A673 (cell line): ENCODE measurements at regions not wholly inside any gene's neighbourhood (a gene's known extent, or its start where the extent isn't known, plus 50 kb on each side); places are given as distances from the start of the nearest gene placed in this dataset.

Experiments
- BruUV-seq: library from RNA; stranded (reverse); fragments of 400-500 nt; replicated peaks from 2 replicates; lab custom pipeline; 2021; lab: Mats Ljungman, UMichigan
- CTCF ChIA-PET: fragments of 300-600 bp; sonication (Branson Sonifier 250); formaldehyde crosslinking; loops from one replicate; lab custom pipeline; 2022; ENCODE audit warnings: antibody characterized with exemption; lab: Charles Lee
- POLR2A ChIA-PET: fragments of 300-600 bp; sonication (Branson Sonifier 250); formaldehyde crosslinking; loops from one replicate; lab custom pipeline; 2022; ENCODE audit warnings: antibody characterized with exemption; ENCODE audit not compliant: low non-redundant PET; lab: Charles Lee
- DNase-seq: peaks from one replicate; pipeline ENCODE4 v3.0.0-alpha.2; 2015; ENCODE audit warnings: low spot score
- H3K27ac ChIP-seq: fragments of 200-600 bp; sonication (generic); 2 replicates; pipeline ENCODE4 v1.5.1; 2016; ENCODE audit warnings: mixed run types, low read depth, mild to moderate bottlenecking, mixed read lengths, antibody characterized with exemption, low read length; ENCODE audit not compliant: poor library complexity, severe bottlenecking
- H3K27me3 ChIP-seq: fragments of 200-600 bp; sonication (generic); replicated peaks from 2 replicates; pipeline ENCODE4 v1.6.1; 2017; ENCODE audit warnings: mixed run types, low read depth, mild to moderate bottlenecking, mixed read lengths, antibody characterized with exemption, low read length; ENCODE audit not compliant: insufficient read depth, poor library complexity
- H3K36me3 ChIP-seq: fragments of 200-600 bp; sonication (generic); 2 replicates; pipeline ENCODE4 v1.6.1; 2016; ENCODE audit warnings: mixed run types, mild to moderate bottlenecking, mixed read lengths, antibody characterized with exemption, low read length; ENCODE audit not compliant: insufficient read depth, poor library complexity, severe bottlenecking
- H3K4me1 ChIP-seq: fragments of 200-600 bp; sonication (generic); 2 replicates; pipeline ENCODE4 v1.6.1; 2017; ENCODE audit warnings: mixed run types, mild to moderate bottlenecking, mixed read lengths, antibody characterized with exemption, low read length; ENCODE audit not compliant: insufficient read depth, poor library complexity, severe bottlenecking
- H3K4me3 ChIP-seq: fragments of 200-600 bp; sonication (generic); 2 replicates; pipeline ENCODE4 v1.5.1; 2016; ENCODE audit warnings: low read depth, mixed run types, mild to moderate bottlenecking, mixed read lengths, low read length; ENCODE audit not compliant: poor library complexity, severe bottlenecking
- H3K9me3 ChIP-seq: fragments of 200-600 bp; sonication (generic); 2 replicates; pipeline ENCODE4 v1.6.1; 2016; ENCODE audit warnings: mixed run types, low read depth, mild to moderate bottlenecking, mixed read lengths, antibody characterized with exemption, low read length; ENCODE audit not compliant: poor library complexity, severe bottlenecking
- CTCF ChIP-seq: fragments of 300-800, 200-600 bp; sonication (generic); conservative IDR thresholded peaks from 2 replicates; pipeline ENCODE4 v1.5.1; 2017; ENCODE audit warnings: low read depth, mild to moderate bottlenecking, antibody characterized with exemption, low read length, moderate library complexity, mixed read lengths
- EZH2 ChIP-seq: fragments of 200-600 bp; sonication (generic); IDR thresholded peaks from 2 replicates; pipeline ENCODE4 v1.6.1; 2017; ENCODE audit warnings: borderline replicate concordance, low read depth, mild to moderate bottlenecking, mixed read lengths, antibody characterized with exemption, low read length; ENCODE audit not compliant: poor library complexity, severe bottlenecking
- intact Hi-C: fragments of 100-400 bp; cut with micrococcal nuclease; formaldehyde crosslinking; loops from one replicate; pipeline ENCODE4 v1.10.0; 2022; ENCODE audit not compliant: unreplicated experiment

- no peak overlapping the region for H3K4me3 ChIP-seq
- no peak overlapping the region for H3K27ac ChIP-seq
- CTCF ChIA-PET = no interaction called here
- no peaks in the 10 kb centered on the region for H3K4me1 ChIP-seq
- no TSS peak for BruUV-seq
- no peaks in the 10 kb centered on the region for H3K9me3 ChIP-seq
- H3K27me3 ChIP-seq = no peaks in the 10 kb centered on the region
- POLR2A ChIA-PET = no interaction called here
- intact Hi-C loops = no loop called here
- no peak for DNase-seq
- H3K36me3 ChIP-seq = no peaks in the 10 kb centered on the region
- TF ChIP-seq CTCF (no peak), EZH2 (no peak)
Measured at GRCh38 chr15:91523596-91523995, 329.9 kb upstream of the SLCO3A1 start.

DNA sequence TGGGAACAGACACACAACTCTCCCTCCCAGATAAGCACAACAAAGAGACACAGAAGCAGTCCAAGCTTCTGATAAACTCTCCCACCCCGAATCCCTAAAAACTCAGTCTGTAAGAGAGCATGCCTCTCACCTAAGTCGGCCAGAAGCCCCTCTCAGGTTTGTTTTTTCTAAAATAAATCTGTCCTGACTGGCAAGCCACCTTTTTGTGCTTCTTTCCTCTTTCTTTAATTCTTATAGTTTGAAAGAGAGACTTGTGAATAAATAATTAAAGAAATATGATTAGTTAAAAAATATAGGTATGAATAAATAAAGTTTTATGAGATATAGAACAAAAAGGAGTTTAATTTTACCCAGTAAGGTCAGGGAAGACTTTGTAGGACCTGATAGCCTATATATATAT lies 329.0 kb upstream of the SLCO3A1 start:
- H3K27me3 ChIP-seq = no peaks in the 10 kb centered on the region
- no TSS peak for BruUV-seq
- ChIA-PET CTCF (no interaction called here), POLR2A (no interaction called here)
- intact Hi-C loops = no loop called here
- no peaks in the 10 kb centered on the region for H3K36me3 ChIP-seq
- H3K27ac ChIP-seq = no peak overlapping the region
- no peaks in the 10 kb centered on the region for H3K4me1 ChIP-seq
- H3K9me3 ChIP-seq = no peaks in the 10 kb centered on the region
- no peak for TF ChIP-seq CTCF
- TF ChIP-seq EZH2 = no peak
- no peak for DNase-seq
- H3K4me3 ChIP-seq = no peak overlapping the region

DNA sequence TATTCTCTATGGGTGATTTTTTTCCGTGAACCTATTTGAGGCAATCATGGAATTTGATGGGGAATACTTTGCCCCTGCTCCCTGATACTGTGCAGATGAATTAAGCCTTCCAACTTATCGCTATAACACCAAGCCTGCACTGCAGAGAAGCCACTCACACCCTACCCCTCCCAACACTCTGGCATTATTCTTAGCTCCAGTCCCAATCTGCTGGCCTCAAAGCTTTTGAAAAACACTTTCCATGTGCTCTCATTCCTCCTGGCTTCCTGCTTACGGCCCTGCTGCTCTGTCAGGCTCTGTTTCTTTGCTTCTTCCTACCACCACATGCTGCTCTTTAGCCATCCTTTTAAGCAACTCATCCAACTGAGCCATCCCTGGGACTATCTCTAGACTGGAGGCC lies 327.8 kb upstream of the SLCO3A1 start:
- no peak overlapping the region for H3K4me3 ChIP-seq
- CTCF ChIA-PET = no interaction called here
- no peaks in the 10 kb centered on the region for H3K36me3 ChIP-seq
- BruUV-seq = no TSS peak
- H3K27me3 ChIP-seq = no peaks in the 10 kb centered on the region
- H3K27ac ChIP-seq = no peak overlapping the region
- no peak for DNase-seq
- no peak for TF ChIP-seq EZH2
- TF ChIP-seq CTCF = no peak
- POLR2A ChIA-PET = no interaction called here
- intact Hi-C loops = no loop called here
- H3K9me3 ChIP-seq = no peaks in the 10 kb centered on the region
- H3K4me1 ChIP-seq = no peaks in the 10 kb centered on the region
